Fibroblast of lung (primary cell): ENCODE measurements at regions not wholly inside any gene's neighbourhood (a gene's known extent, or its start where the extent isn't known, plus 50 kb on each side); places are given as distances from the start of the nearest gene placed in this dataset.
A peak's percentile ranks its signal among the peaks of the same experiment; 100 is the strongest.

Source experiments
- DNase-seq, 2 donors: peaks; one replicate each; pipeline versions ENCODE4 v3.0.0 to v3.0.0-alpha.2; 2010; ENCODE audit warnings: low read depth in 2 of 2
- H2AFZ ChIP-seq: 2 replicates; pipeline ENCODE4 v1.5.1; 2012; ENCODE audit warnings: low read length, control low read depth, inconsistent platforms
- H3K27ac ChIP-seq: 2 replicates; pipeline ENCODE4 v1.5.1; 2011; ENCODE audit warnings: low read length, control low read depth; ENCODE audit not compliant: insufficient read depth
- H3K27me3 ChIP-seq: 2 replicates; pipeline ENCODE4 v1.5.1; 2011; ENCODE audit warnings: mild to moderate bottlenecking, low read length; ENCODE audit not compliant: control insufficient read depth, insufficient read depth
- H3K36me3 ChIP-seq: 2 replicates; pipeline ENCODE4 v1.5.1; 2011; ENCODE audit warnings: low read length; ENCODE audit not compliant: control insufficient read depth, insufficient read depth
- H3K4me1 ChIP-seq: 2 replicates; pipeline ENCODE4 v1.5.1; 2011; ENCODE audit warnings: low read length; ENCODE audit not compliant: control insufficient read depth, insufficient read depth; ENCODE audit errors: extremely low read depth
- H3K4me2 ChIP-seq: 2 replicates; pipeline ENCODE4 v1.5.1; 2011; ENCODE audit warnings: low read length, control low read depth; ENCODE audit not compliant: insufficient read depth; ENCODE audit errors: extremely low read depth
- H3K4me3 ChIP-seq, 4 experiments: fragments of 200-600 bp in 1 of 4; sonication (generic) in 1 of 4; replicated peaks in 1 of 4; 2 replicates each; pipeline ENCODE4 v1.5.1; 2011 to 2016; ENCODE audit warnings: low read length in 4 of 4, low read depth in 3 of 4, mild to moderate bottlenecking in 3 of 4, control low read depth in 2 of 4, inconsistent platforms in 1 of 4, mixed read lengths in 1 of 4; ENCODE audit not compliant: insufficient read depth in 1 of 4; ENCODE audit errors: control extremely low read depth in 1 of 4
- H3K79me2 ChIP-seq: 2 replicates; pipeline ENCODE4 v1.5.1; 2012; ENCODE audit warnings: mild to moderate bottlenecking, low read length, inconsistent platforms; ENCODE audit not compliant: control insufficient read depth, insufficient read depth
- H3K9ac ChIP-seq: 2 replicates; pipeline ENCODE4 v1.5.1; 2011; ENCODE audit warnings: mild to moderate bottlenecking, low read length, control low read depth; ENCODE audit not compliant: insufficient read depth
- H3K9me3 ChIP-seq: 2 replicates; pipeline ENCODE4 v1.5.1; 2012; ENCODE audit warnings: low read depth, low read length; ENCODE audit not compliant: control insufficient read depth, insufficient read depth
- H4K20me1 ChIP-seq: 2 replicates; pipeline ENCODE4 v1.5.1; 2011; ENCODE audit warnings: low read length; ENCODE audit not compliant: control insufficient read depth, insufficient read depth; ENCODE audit errors: extremely low read depth
- CTCF ChIP-seq, 2 donors: IDR thresholded peaks in 1 of 2; conservative IDR thresholded peaks in 1 of 2; 1 replicate in 1 of 2; 2 replicates in 1 of 2; pipeline ENCODE4 v1.5.1; 2011 to 2012; ENCODE audit warnings: low read length in 2 of 2, control low read depth in 1 of 2, inconsistent platforms in 1 of 2, low read depth in 1 of 2, mild to moderate bottlenecking in 1 of 2
- EZH2 ChIP-seq: IDR thresholded peaks from 2 replicates; pipeline ENCODE4 v1.5.1; 2012; ENCODE audit warnings: low read length, control low read depth, mild to moderate bottlenecking; ENCODE audit errors: missing control alignments

GRCh38 chr11:71079795-71080194 lies 172.6 kb downstream of the SHANK2 start:
- Histone ChIP-seq H3K9me3 (no peaks in the 10 kb centered on the region), H3K27me3 (no peaks in the 10 kb centered on the region), H3K36me3 (no peaks in the 10 kb centered on the region), H3K4me2 (no peak overlapping the region), H3K27ac (no peak overlapping the region), H3K9ac (no peak overlapping the region), H3K4me1 (no peaks in the 10 kb centered on the region), H3K79me2 (no peaks in the 10 kb centered on the region), H3K4me3 (no peak overlapping the region), H2AFZ (no peak overlapping the region), H4K20me1 (no peaks in the 10 kb centered on the region)
- DNase-seq = no peak
- no peak for TF ChIP-seq CTCF (conservative IDR thresholded peaks at IDR 0.05 in 1 of 2, IDR thresholded peaks at IDR 0.05 in 1 of 2; ENCODE audit: low read depth in 1 of 2, low read length in 2 of 2)
- TF ChIP-seq EZH2 = no peak

- no peak overlapping the region for H3K27ac ChIP-seq
- no peaks in the 10 kb centered on the region for H3K4me1 ChIP-seq
- no peaks in the 10 kb centered on the region for H3K9me3 ChIP-seq
- TF ChIP-seq EZH2 = no peak
- no peak for TF ChIP-seq CTCF (conservative IDR thresholded peaks at IDR 0.05 in 1 of 2, IDR thresholded peaks at IDR 0.05 in 1 of 2; ENCODE audit: low read depth in 1 of 2, low read length in 2 of 2)
- H4K20me1 ChIP-seq = no peaks in the 10 kb centered on the region
- H2AFZ ChIP-seq = no peak overlapping the region
- no peaks in the 10 kb centered on the region for H3K79me2 ChIP-seq
- DNase-seq = peak in 1 of 2 donors; percentile 2
- H3K36me3 ChIP-seq = no peaks in the 10 kb centered on the region
- H3K9ac ChIP-seq = no peak overlapping the region
- no peak overlapping the region for H3K4me3 ChIP-seq
- H3K4me2 ChIP-seq = no peak overlapping the region
- H3K27me3 ChIP-seq = no peaks in the 10 kb centered on the region
Measured at GRCh38 chr11:71078482-71078881, 173.9 kb downstream of the SHANK2 start.

- Histone ChIP-seq H3K9me3 (no peaks in the 10 kb centered on the region), H3K27me3 (no peaks in the 10 kb centered on the region), H3K9ac (no peak overlapping the region), H3K4me2 (no peak overlapping the region), H4K20me1 (no peaks in the 10 kb centered on the region), H3K27ac (no peak overlapping the region), H3K4me1 (no peaks in the 10 kb centered on the region), H3K36me3 (no peaks in the 10 kb centered on the region), H3K79me2 (no peaks in the 10 kb centered on the region), H2AFZ (no peak overlapping the region), H3K4me3 (no peak overlapping the region)
- TF ChIP-seq CTCF (conservative IDR thresholded peaks at IDR 0.05 in 1 of 2, IDR thresholded peaks at IDR 0.05 in 1 of 2; ENCODE audit: low read depth in 1 of 2, low read length in 2 of 2) = no peak
- no peak for DNase-seq
Measured at GRCh38 chr11:71076525-71077304, 175.7 kb downstream of the SHANK2 start.
